ENCODE measurements at regions not wholly inside any gene's neighbourhood (a gene's known extent, or its start where the extent isn't known, plus 50 kb on each side); places are given as distances from the start of the nearest gene placed in this dataset.

GRCh38 chr15:98547741-98548138 is 100.6 kb upstream of the IGF1R start:
- TF ChIP-seq CTCF (conservative IDR thresholded peaks at IDR 0.05; ENCODE audit: low read length) = no peak
- no peak for TF ChIP-seq EZH2phosphoT487 (IDR thresholded peaks at IDR 0.05; ENCODE audit: borderline replicate concordance)

Measured in Loucy (cell line).